Astrocyte of the spinal cord (primary cell): ENCODE measurements at regions not wholly inside any gene's neighbourhood (a gene's known extent, or its start where the extent isn't known, plus 50 kb on each side); places are given as distances from the start of the nearest gene placed in this dataset.

Experiments
- DNase-seq: peaks from one replicate; pipeline ENCODE4 v3.0.0; 2011; ENCODE audit warnings: low read depth, low spot score
- H3K4me3 ChIP-seq: 2 replicates; pipeline ENCODE4 v1.5.1; 2011; ENCODE audit warnings: low read depth, mild to moderate bottlenecking, low read length, moderate library complexity
- in situ Hi-C: cut with HindIII; loops from 2 replicates; pipeline ENCODE4 v1.10.0; 2017; ENCODE audit warnings: low sequenced_read_pairs
- TF ChIP-seq, protein P1 (sequence below): IDR thresholded peaks from 2 replicates; pipeline ENCODE4 v1.5.1; 2012; ENCODE audit warnings: low read depth, mild to moderate bottlenecking, low read length, inconsistent platforms

DNA sequence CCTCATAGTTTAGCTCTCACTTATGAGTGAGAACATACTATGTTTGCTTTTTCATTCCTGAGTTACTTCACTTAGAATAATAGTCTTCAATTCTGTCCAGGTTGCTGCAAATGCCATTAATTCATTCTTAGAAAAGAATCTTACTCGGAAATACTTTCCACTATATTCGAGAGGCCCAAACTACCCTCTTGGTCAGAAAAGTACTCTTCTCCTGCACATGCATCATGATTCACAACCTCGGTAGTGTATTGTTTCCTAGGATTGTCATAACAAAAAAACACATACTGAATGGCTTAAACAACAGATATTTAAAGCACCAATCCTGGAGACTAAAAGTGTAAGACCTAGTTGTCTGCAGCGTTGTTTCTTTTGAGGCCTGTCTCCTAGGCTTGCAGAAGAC is 364.0 kb upstream of the SLC14A2 start:
- H3K4me3 ChIP-seq = no peak overlapping the region
- in situ Hi-C loops = no loop called here
- no peak for DNase-seq
- TF ChIP-seq, protein P1, sequence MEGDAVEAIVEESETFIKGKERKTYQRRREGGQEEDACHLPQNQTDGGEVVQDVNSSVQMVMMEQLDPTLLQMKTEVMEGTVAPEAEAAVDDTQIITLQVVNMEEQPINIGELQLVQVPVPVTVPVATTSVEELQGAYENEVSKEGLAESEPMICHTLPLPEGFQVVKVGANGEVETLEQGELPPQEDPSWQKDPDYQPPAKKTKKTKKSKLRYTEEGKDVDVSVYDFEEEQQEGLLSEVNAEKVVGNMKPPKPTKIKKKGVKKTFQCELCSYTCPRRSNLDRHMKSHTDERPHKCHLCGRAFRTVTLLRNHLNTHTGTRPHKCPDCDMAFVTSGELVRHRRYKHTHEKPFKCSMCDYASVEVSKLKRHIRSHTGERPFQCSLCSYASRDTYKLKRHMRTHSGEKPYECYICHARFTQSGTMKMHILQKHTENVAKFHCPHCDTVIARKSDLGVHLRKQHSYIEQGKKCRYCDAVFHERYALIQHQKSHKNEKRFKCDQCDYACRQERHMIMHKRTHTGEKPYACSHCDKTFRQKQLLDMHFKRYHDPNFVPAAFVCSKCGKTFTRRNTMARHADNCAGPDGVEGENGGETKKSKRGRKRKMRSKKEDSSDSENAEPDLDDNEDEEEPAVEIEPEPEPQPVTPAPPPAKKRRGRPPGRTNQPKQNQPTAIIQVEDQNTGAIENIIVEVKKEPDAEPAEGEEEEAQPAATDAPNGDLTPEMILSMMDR = no peak

DNA sequence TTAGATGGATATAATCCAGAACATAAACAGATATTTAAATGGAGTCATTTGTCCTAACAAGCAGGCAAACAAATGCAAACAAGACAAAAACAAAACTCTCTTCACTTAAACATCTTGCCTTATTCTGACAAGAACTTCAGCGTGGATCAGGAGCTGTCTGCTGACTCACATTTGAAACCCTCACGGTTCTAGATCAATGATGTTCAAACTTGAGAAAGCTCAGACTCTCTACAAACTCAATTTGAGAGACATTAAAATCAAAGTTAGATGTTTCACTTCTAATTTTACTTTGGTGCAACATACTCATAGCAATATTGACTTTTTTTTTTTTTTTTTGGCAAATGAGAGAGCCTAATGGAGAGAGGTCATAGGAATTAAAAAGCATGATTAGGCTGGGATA is 362.8 kb upstream of the SLC14A2 start:
- in situ Hi-C loops = no loop called here
- TF ChIP-seq, protein P1 = no peak
- H3K4me3 ChIP-seq = no peak overlapping the region
- DNase-seq = no peak

DNA sequence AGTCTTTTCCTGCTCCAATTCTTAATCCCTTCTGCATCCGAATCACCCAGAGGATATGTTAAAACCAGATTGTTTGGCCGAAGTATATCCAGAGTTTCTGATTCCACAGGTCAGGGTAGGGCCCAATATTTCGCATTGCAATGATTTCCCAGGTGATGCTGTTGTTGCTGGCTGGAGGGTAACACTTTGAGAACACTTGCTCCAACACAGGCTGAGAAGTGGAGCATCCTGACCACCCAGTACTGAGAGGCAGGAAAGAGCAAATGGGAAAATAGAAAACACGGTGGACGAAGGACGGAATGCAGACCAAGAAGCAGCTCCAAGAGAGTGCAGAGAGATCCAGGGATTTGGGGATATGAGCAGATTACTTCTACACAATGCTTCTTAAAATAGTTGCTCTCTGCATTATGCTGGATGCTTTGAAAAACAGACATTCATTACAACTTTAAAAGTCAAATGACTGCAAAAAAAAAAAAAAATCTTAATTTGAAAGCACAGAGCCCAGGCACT is 362.2 kb upstream of the SLC14A2 start:
- H3K4me3 ChIP-seq = no peak overlapping the region
- no peak for DNase-seq
- in situ Hi-C loops = no loop called here
- TF ChIP-seq, protein P1 = no peak

DNA sequence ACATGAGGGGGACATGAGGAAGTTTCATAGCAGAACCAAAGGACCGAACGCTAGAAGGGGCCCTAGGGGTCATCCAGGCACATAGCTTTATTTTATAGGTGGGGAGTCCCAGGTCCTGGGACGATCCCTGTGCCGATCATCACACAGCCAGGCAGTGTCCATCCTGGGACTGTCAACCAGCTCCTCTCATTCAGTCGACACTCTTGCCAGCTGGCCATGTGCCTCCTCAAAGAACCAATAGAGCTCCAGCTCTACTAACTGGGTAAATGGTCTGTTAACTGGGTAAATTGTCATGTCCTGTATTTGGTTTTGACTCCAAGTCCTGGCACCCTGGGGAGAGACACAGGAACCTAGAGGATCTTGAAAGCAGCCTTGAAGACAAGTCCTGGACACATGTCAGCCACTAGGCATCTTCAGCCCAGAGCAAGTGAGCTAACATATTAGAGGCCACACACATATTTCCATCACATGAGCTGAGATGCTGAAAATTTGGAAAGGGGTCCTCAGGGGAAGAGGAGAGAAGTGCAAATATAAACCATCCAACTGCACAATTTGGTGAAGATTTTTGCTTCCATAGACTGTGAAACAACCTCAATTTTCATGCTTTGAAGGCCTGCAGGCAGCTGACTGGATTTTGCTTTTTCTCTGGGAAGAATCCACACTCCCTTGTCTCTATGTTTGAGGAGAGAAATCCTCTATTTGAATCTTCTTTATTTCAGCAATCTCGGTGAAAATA is 361.1 kb upstream of the SLC14A2 start:
- TF ChIP-seq, protein P1 = no peak
- no peak for DNase-seq
- in situ Hi-C loops = no loop called here
- no peak overlapping the region for H3K4me3 ChIP-seq

DNA sequence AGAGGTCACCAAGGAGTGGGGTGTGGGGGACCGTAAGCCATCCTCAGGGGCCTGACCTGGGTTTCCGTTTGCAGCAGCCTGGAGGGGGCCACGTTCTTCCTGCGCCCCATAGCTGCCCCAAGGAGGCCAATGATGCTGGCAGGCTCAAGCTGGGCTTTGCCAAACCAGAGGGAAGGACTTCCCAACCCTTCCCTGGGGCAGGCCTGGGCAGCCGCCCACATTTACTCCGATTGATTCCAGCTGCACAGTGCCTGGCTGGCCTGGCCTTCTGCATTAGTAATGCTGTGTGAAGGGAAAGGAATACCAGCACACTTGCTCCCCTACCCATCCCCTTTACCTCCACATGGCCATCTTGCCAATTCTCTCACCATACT is 360.6 kb upstream of the SLC14A2 start:
- TF ChIP-seq, protein P1 = no peak
- in situ Hi-C loops = no loop called here
- no peak overlapping the region for H3K4me3 ChIP-seq
- DNase-seq = no peak

DNA sequence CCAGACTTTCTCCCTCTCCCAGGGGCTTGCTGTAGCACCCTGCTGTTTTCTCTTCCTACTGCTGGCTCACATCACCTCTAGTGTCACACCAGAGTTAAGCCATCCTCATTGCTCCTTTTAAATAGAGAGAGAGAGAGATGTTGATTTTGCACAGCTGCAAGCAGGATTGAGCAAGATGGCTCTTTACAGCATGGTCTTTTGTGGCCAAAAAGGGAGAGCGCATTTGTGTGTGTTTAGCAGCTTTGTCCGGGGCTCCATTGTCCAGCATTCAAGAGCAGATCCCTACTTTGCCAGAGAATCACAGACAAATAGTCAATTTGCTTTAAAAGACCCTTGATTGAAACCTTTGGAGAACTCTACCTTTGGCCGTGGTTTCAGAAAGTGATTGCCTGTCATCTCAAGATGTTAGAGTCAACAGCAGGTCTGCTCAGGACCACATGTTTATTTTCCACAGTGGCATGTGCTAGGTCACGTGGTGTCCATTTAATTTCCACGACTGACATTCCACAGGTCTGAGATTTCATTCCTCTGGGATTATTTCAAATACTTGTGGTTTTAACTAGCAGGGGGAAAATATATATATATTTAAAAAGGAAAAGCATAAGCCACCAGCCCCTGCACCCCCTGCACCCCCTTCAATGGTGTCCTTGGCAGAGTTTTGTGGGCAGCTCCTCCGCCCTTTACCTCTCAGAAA is 359.9 kb upstream of the SLC14A2 start:
- DNase-seq = peak; percentile 91
- no peak overlapping the region for H3K4me3 ChIP-seq
- TF ChIP-seq, protein P1 = no peak
- in situ Hi-C loops = no loop called here
